Neuronal stem cell (in vitro differentiated cells): ENCODE measurements at regions not wholly inside any gene's neighbourhood (a gene's known extent, or its start where the extent isn't known, plus 50 kb on each side); places are given as distances from the start of the nearest gene placed in this dataset.

Experiments
- DNase-seq: peaks from one replicate; pipeline ENCODE4 v3.0.0-alpha.2; 2013; ENCODE audit warnings: low spot score
- H2AFZ ChIP-seq: one replicate; pipeline ENCODE4 v1.6.1; 2013; ENCODE audit warnings: mild to moderate bottlenecking, low read length, inconsistent platforms
- H2AK5ac ChIP-seq: 2 replicates; pipeline ENCODE4 v1.6.1; 2013; ENCODE audit warnings: low read depth, mild to moderate bottlenecking, inconsistent platforms, low read length, moderate library complexity, mixed read lengths
- H2BK120ac ChIP-seq: 2 replicates; pipeline ENCODE4 v1.6.1; 2013; ENCODE audit warnings: low read depth, mild to moderate bottlenecking, inconsistent platforms, low read length, moderate library complexity, mixed read lengths
- H2BK12ac ChIP-seq: one replicate; pipeline ENCODE4 v1.6.1; 2013; ENCODE audit warnings: low read length, inconsistent platforms
- H2BK15ac ChIP-seq: 2 replicates; pipeline ENCODE4 v1.6.1; 2013; ENCODE audit warnings: mild to moderate bottlenecking, low read length, inconsistent platforms, mixed read lengths
- H2BK5ac ChIP-seq: one replicate; pipeline ENCODE4 v1.6.1; 2013; ENCODE audit warnings: inconsistent platforms, mild to moderate bottlenecking, low read length, moderate library complexity
- H3K14ac ChIP-seq: one replicate; pipeline ENCODE4 v1.6.1; 2013; ENCODE audit warnings: low read length, inconsistent platforms
- H3K18ac ChIP-seq: 2 replicates; pipeline ENCODE4 v1.6.1; 2013; ENCODE audit warnings: low read length, inconsistent platforms
- H3K23ac ChIP-seq: 2 replicates; pipeline ENCODE4 v1.6.1; 2013; ENCODE audit warnings: low read depth, mild to moderate bottlenecking, mixed read lengths, low read length, inconsistent platforms; ENCODE audit not compliant: poor library complexity
- H3K27ac ChIP-seq: replicated peaks from 3 replicates; pipeline ENCODE4 v1.5.1; 2013; ENCODE audit warnings: low read length, inconsistent platforms
- H3K27me3 ChIP-seq, 3 experiments: 2 replicates each; pipeline ENCODE4 v1.6.1; 2013; ENCODE audit warnings: low read length in 3 of 3, mild to moderate bottlenecking in 2 of 3, inconsistent platforms in 1 of 3, low read depth in 1 of 3, mixed read lengths in 1 of 3, moderate library complexity in 1 of 3; ENCODE audit not compliant: control insufficient read depth in 3 of 3, insufficient read depth in 3 of 3
- H3K36me3 ChIP-seq, 2 donors: replicated peaks in 1 of 2; 2 replicates each; pipeline ENCODE4 v1.6.1; 2013; ENCODE audit warnings: low read length in 2 of 2; ENCODE audit not compliant: control insufficient read depth in 2 of 2, insufficient read depth in 2 of 2
- H3K4ac ChIP-seq: 2 replicates; pipeline ENCODE4 v1.6.1; 2013; ENCODE audit warnings: inconsistent platforms, mild to moderate bottlenecking, low read length, moderate library complexity
- H3K4me1 ChIP-seq, 2 donors: 1 replicate in 1 of 2; 2 replicates in 1 of 2; pipeline ENCODE4 v1.6.1; 2013; ENCODE audit warnings: low read length in 2 of 2, low read depth in 1 of 2; ENCODE audit not compliant: control insufficient read depth in 2 of 2, insufficient read depth in 1 of 2
- H3K4me2 ChIP-seq: one replicate; pipeline ENCODE4 v1.6.1; 2013; ENCODE audit warnings: mild to moderate bottlenecking, low read length, inconsistent platforms; ENCODE audit not compliant: insufficient read depth, poor library complexity, severe bottlenecking
- H3K4me3 ChIP-seq, 2 donors: 2 replicates each; pipeline ENCODE4 v1.5.1; 2013; ENCODE audit warnings: low read length in 2 of 2, mild to moderate bottlenecking in 2 of 2, inconsistent platforms in 1 of 2, moderate library complexity in 1 of 2
- H3K79me1 ChIP-seq: one replicate; pipeline ENCODE4 v1.6.1; 2013; ENCODE audit warnings: low read depth, mild to moderate bottlenecking, inconsistent platforms, low read length, moderate library complexity
- H3K9ac ChIP-seq: one replicate; pipeline ENCODE4 v1.6.1; 2013; ENCODE audit warnings: mild to moderate bottlenecking, low read depth, low read length, inconsistent platforms; ENCODE audit not compliant: poor library complexity
- H3K9me3 ChIP-seq, 2 donors: replicated peaks in 1 of 2; 2 replicates each; pipeline versions ENCODE3 to v1.6.1; 2013; ENCODE audit warnings: low read length in 2 of 2, mild to moderate bottlenecking in 2 of 2, inconsistent platforms in 1 of 2, low read depth in 1 of 2, mixed read lengths in 1 of 2, moderate library complexity in 1 of 2; ENCODE audit not compliant: control insufficient read depth in 2 of 2, insufficient read depth in 1 of 2
- H4K8ac ChIP-seq: one replicate; pipeline ENCODE4 v1.6.1; 2013; ENCODE audit warnings: low read depth, mild to moderate bottlenecking, inconsistent platforms, low read length, moderate library complexity
- H4K91ac ChIP-seq: one replicate; pipeline ENCODE4 v1.6.1; 2013; ENCODE audit warnings: low read length, low read depth, mild to moderate bottlenecking, inconsistent platforms; ENCODE audit not compliant: poor library complexity
- WGBS, 2 donors: extraction: QIAGEN DNeasy Blood & Tissue Kit; methylation state at CpG; one replicate each; pipeline ENCODE4 v1.1.7; 2013; ENCODE audit warnings: missing lambda C conversion rate in 2 of 2, mixed read lengths in 1 of 2; ENCODE audit not compliant: insufficient read length in 2 of 2, insufficient replicate concordance in 1 of 2; ENCODE audit errors: extremely low coverage in 2 of 2; 5-methylcytosine and 5-hydroxymethylcytosine counted together

DNA sequence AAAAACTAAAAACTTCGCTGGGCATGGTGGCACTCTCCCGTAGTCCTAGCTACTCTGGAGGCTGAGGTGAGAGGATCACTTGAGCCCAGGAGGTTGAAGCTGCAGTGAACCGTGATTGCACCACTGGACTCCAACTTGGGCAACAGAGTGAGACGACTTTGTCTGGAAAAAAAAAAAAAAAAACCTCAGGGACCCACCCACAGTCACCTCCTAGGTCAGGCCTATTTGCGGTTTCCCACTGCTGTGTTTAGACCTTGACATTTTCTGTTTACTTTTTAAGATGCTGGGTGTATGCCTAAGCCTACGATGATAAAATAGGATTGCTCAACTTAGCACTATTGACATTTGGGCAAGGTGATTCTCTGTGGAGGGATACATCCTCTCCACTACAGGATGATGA is 197.4 kb upstream of the TBL1X start:
- H3K4me3 ChIP-seq: no peak overlapping the region
- H3K4me2 ChIP-seq: no peak overlapping the region
- H3K14ac ChIP-seq: no peak overlapping the region
- no peak overlapping the region for H2BK15ac ChIP-seq
- H2BK12ac ChIP-seq: no peak overlapping the region
- no peak overlapping the region for H4K8ac ChIP-seq
- H2AK5ac ChIP-seq: no peak overlapping the region
- no peak overlapping the region for H3K27ac ChIP-seq
- no peak overlapping the region for H3K4ac ChIP-seq
- H3K36me3 ChIP-seq: no peaks in the 10 kb centered on the region
- no peak overlapping the region for H2BK120ac ChIP-seq
- no peak for DNase-seq
- no peaks in the 10 kb centered on the region for H3K4me1 ChIP-seq
- H3K9me3 ChIP-seq: no peaks in the 10 kb centered on the region
- no peak overlapping the region for H3K23ac ChIP-seq
- H2AFZ ChIP-seq: no peak overlapping the region
- H4K91ac ChIP-seq: no peak overlapping the region
- no peaks in the 10 kb centered on the region for H3K79me1 ChIP-seq
- no peak overlapping the region for H2BK5ac ChIP-seq
- peaks cover 0 to 3% (median 0%) of the 10 kb centered on the region in 3 experiments for H3K27me3 ChIP-seq
- no CpG with 5 or more reads among the region's 6 CpGs for WGBS, 2 donors
- H3K9ac ChIP-seq: no peak overlapping the region
- H3K18ac ChIP-seq: no peak overlapping the region

- no peak overlapping the region for H3K27ac ChIP-seq
- no peak overlapping the region for H3K4me2 ChIP-seq
- H3K23ac ChIP-seq: no peak overlapping the region
- H3K4me1 ChIP-seq: peaks cover 0 to 2% of the 10 kb centered on the region in 2 donors
- no CpG with 5 or more reads among the region's 4 CpGs for WGBS, 2 donors
- H3K79me1 ChIP-seq: no peaks in the 10 kb centered on the region
- H2BK15ac ChIP-seq: no peak overlapping the region
- no peak overlapping the region for H3K4ac ChIP-seq
- no peaks in the 10 kb centered on the region for H3K9me3 ChIP-seq
- no peak overlapping the region for H2BK12ac ChIP-seq
- H2BK5ac ChIP-seq: no peak overlapping the region
- no peak overlapping the region for H4K91ac ChIP-seq
- H3K36me3 ChIP-seq: no peaks in the 10 kb centered on the region
- H2BK120ac ChIP-seq: no peak overlapping the region
- H3K18ac ChIP-seq: no peak overlapping the region
- no peak overlapping the region for H3K4me3 ChIP-seq
- no peak overlapping the region for H3K14ac ChIP-seq
- no peak for DNase-seq
- no peak overlapping the region for H2AK5ac ChIP-seq
- H3K9ac ChIP-seq: no peak overlapping the region
- H3K27me3 ChIP-seq: no peaks in the 10 kb centered on the region
- no peak overlapping the region for H2AFZ ChIP-seq
- no peak overlapping the region for H4K8ac ChIP-seq
Observed at GRCh38 chrX:9269134-9269533, 195.7 kb upstream of the TBL1X start.

DNA sequence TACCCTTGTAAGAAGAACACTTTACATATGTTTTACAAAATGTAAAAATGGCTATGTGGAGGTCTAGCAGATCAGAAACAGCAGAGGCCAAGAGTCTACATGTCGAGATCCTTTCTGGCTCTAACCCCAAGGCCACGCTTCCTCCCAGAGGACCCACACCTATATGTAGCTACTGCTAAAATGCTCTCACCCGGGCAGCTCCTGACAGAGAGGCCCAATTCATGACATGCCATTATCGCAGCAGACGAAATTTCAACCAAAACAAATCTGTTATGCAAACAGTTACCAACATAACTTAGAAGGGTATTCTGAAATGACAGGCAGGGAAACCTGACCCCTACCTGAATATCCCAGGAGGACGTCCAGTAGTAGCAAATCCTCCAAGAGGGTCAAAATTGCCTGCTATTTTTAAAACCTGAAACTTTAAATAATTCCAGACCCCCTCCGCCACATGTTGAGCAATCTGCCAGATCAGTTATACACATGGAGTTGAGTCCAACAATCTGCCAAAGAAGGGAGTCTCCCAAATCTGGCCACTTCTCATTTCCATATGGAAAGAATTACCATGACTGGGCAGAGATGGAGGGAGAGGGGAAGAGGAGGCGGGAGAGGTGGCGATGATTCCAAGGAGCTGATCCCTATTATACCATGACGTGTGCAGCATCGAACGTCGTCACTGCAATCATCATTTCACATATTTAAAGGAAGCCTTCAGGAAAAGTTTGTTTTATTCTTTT is 192.9 kb upstream of the TBL1X start:
- H3K4me3 ChIP-seq: no peak overlapping the region
- no peak overlapping the region for H2BK12ac ChIP-seq
- DNase-seq: no peak
- H3K9me3 ChIP-seq: no peaks in the 10 kb centered on the region
- no peak overlapping the region for H3K23ac ChIP-seq
- H3K4me1 ChIP-seq: peaks cover 0 to 2% of the 10 kb centered on the region in 2 donors
- H3K18ac ChIP-seq: no peak overlapping the region
- H3K4ac ChIP-seq: no peak overlapping the region
- H2AK5ac ChIP-seq: no peak overlapping the region
- H3K27me3 ChIP-seq: no peaks in the 10 kb centered on the region
- H3K36me3 ChIP-seq: no peaks in the 10 kb centered on the region
- no peak overlapping the region for H3K4me2 ChIP-seq
- H3K9ac ChIP-seq: no peak overlapping the region
- no peaks in the 10 kb centered on the region for H3K79me1 ChIP-seq
- H2BK5ac ChIP-seq: no peak overlapping the region
- H3K27ac ChIP-seq: no peak overlapping the region
- H2BK15ac ChIP-seq: no peak overlapping the region
- H2AFZ ChIP-seq: no peak overlapping the region
- H4K91ac ChIP-seq: no peak overlapping the region
- no peak overlapping the region for H2BK120ac ChIP-seq
- no CpG with 5 or more reads among the region's 13 CpGs for WGBS, 2 donors
- H3K14ac ChIP-seq: no peak overlapping the region
- no peak overlapping the region for H4K8ac ChIP-seq

DNA sequence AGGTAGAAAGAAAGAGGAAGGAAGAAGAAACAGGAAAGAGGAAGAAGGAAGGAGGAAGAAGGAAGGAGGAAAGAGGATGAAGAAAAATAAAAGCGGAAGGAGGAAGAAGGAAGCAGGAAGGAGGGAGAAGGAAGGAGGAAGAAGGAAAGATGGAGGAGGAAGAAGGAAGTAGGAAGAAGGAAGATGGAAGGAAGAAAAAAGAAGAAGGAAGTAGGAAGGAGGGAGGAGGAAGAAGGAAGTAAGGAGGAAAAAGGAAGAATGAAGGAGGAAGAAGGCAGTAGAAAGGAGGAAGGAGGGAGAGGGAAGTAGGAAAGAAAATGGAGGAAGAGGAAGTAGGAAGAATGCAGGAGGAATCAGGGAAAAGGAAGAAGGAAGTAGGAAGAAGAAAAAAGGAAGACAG is 191.1 kb upstream of the TBL1X start:
- no peak overlapping the region for H3K23ac ChIP-seq
- H3K4me1 ChIP-seq: peaks cover 2 to 4% of the 10 kb centered on the region in 2 donors
- no peak overlapping the region for H3K4me2 ChIP-seq
- H2BK12ac ChIP-seq: no peak overlapping the region
- no peak overlapping the region for H2BK5ac ChIP-seq
- no peak for DNase-seq
- no peak overlapping the region for H3K27ac ChIP-seq
- H3K14ac ChIP-seq: no peak overlapping the region
- H4K8ac ChIP-seq: no peak overlapping the region
- H3K4ac ChIP-seq: no peak overlapping the region
- H3K36me3 ChIP-seq: no peaks in the 10 kb centered on the region
- H3K18ac ChIP-seq: no peak overlapping the region
- H3K79me1 ChIP-seq: no peaks in the 10 kb centered on the region
- no peaks in the 10 kb centered on the region for H3K27me3 ChIP-seq
- WGBS, 2 donors: no CpG with 5 or more reads among the region's 1 CpG
- H3K9ac ChIP-seq: no peak overlapping the region
- no peak overlapping the region for H2AFZ ChIP-seq
- no peak overlapping the region for H2BK15ac ChIP-seq
- no peaks in the 10 kb centered on the region for H3K9me3 ChIP-seq
- no peak overlapping the region for H4K91ac ChIP-seq
- H2BK120ac ChIP-seq: no peak overlapping the region
- no peak overlapping the region for H2AK5ac ChIP-seq
- no peak overlapping the region for H3K4me3 ChIP-seq
